GM19240 (cell line): ENCODE measurements at regions not wholly inside any gene's neighbourhood (a gene's known extent, or its start where the extent isn't known, plus 50 kb on each side); places are given as distances from the start of the nearest gene placed in this dataset.
"Not testable (repeated sequence)": the region's sequence is repeated elsewhere in the genome, so short reads cannot be mapped to it uniquely, and the experiment has no call there.

Experiments
- DNase-seq: peaks from one replicate; pipeline ENCODE4 v3.0.0; 2011; ENCODE audit warnings: low spot score; ENCODE audit not compliant: insufficient read length

GRCh38 chr13:54394085-54394700 is 1365.6 kb downstream of the OLFM4 start:
- DNase-seq = no peak

GRCh38 chr13:54394908-54395307 is 1366.3 kb downstream of the OLFM4 start:
- no peak for DNase-seq

- no peak for DNase-seq
Measured at GRCh38 chr13:54402495-54402894, 1373.9 kb downstream of the OLFM4 start.

- DNase-seq = no peak
Measured at GRCh38 chr13:54415753-54416366, 1387.2 kb downstream of the OLFM4 start.

GRCh38 chr13:54422946-54423345 is 1394.3 kb downstream of the OLFM4 start:
- not testable (repeated sequence) for DNase-seq

- no peak for DNase-seq
Measured at GRCh38 chr13:54424344-54424743, 1395.7 kb downstream of the OLFM4 start.

GRCh38 chr13:54433493-54434206 is 1405.0 kb downstream of the OLFM4 start:
- no peak for DNase-seq

GRCh38 chr13:54440853-54441400 is 1412.3 kb downstream of the OLFM4 start:
- DNase-seq = not testable (repeated sequence)

- no peak for DNase-seq
Measured at GRCh38 chr13:54445453-54445852, 1416.8 kb downstream of the OLFM4 start.

- DNase-seq = no peak
Measured at GRCh38 chr13:54445865-54446264, 1417.3 kb downstream of the OLFM4 start.

GRCh38 chr13:54449922-54450321 is 1421.3 kb downstream of the OLFM4 start:
- no peak for DNase-seq

GRCh38 chr13:54484166-54484565 is 1455.6 kb downstream of the OLFM4 start:
- no peak for DNase-seq

GRCh38 chr13:54486421-54487166 is 1458.0 kb downstream of the OLFM4 start:
- no peak for DNase-seq

- DNase-seq = no peak
Measured at GRCh38 chr13:54489359-54489758, 1460.7 kb downstream of the OLFM4 start.

GRCh38 chr13:54492995-54493394 is 1464.4 kb downstream of the OLFM4 start:
- no peak for DNase-seq

GRCh38 chr13:54511366-54511765 is 1482.8 kb downstream of the OLFM4 start:
- no peak for DNase-seq

GRCh38 chr13:54513254-54513653 is 1484.6 kb downstream of the OLFM4 start:
- DNase-seq = no peak

- no peak for DNase-seq
Measured at GRCh38 chr13:54536112-54536511, 1507.5 kb downstream of the OLFM4 start.

GRCh38 chr13:54563286-54563685 is 1534.7 kb downstream of the OLFM4 start:
- DNase-seq = no peak

GRCh38 chr13:54572037-54572436 is 1543.4 kb downstream of the OLFM4 start:
- DNase-seq = not testable (repeated sequence)

GRCh38 chr13:54573186-54573585 is 1544.6 kb downstream of the OLFM4 start:
- no peak for DNase-seq

GRCh38 chr13:54574791-54575190 is 1546.2 kb downstream of the OLFM4 start:
- no peak for DNase-seq
